Myocyte (in vitro differentiated cells): ENCODE measurements at regions not wholly inside any gene's neighbourhood (a gene's known extent, or its start where the extent isn't known, plus 50 kb on each side); places are given as distances from the start of the nearest gene placed in this dataset.

Experiments
- DNase-seq: peaks from one replicate; pipeline ENCODE4 v3.0.0-alpha.2; 2012; ENCODE audit warnings: low read depth

GRCh38 chr2:138871312-138871711, 91.1 kb upstream of the NXPH2 start:
- DNase-seq: no peak

- DNase-seq: no peak
Measured at GRCh38 chr2:138867341-138867740, 87.2 kb upstream of the NXPH2 start.

- DNase-seq: no peak
Measured at GRCh38 chr2:138866797-138867196, 86.6 kb upstream of the NXPH2 start.

- no peak for DNase-seq
Measured at GRCh38 chr2:138853761-138854160, 73.6 kb upstream of the NXPH2 start.

GRCh38 chr2:138853296-138853695, 73.1 kb upstream of the NXPH2 start:
- DNase-seq: no peak

GRCh38 chr2:138846216-138846821, 66.1 kb upstream of the NXPH2 start:
- peak; percentile 15 for DNase-seq

- no peak for DNase-seq
Measured at GRCh38 chr2:138842341-138842740, 62.2 kb upstream of the NXPH2 start.

- no peak for DNase-seq
Measured at GRCh38 chr2:138841459-138841858, 61.3 kb upstream of the NXPH2 start.

- no peak for DNase-seq
Measured at GRCh38 chr2:138838851-138839620, 58.8 kb upstream of the NXPH2 start.

- DNase-seq: no peak
Measured at GRCh38 chr2:138831691-138832090, 51.5 kb upstream of the NXPH2 start.

GRCh38 chr2:138831154-138831553, 51.0 kb upstream of the NXPH2 start:
- no peak for DNase-seq

GRCh38 chr2:138830547-138830946, 50.4 kb upstream of the NXPH2 start:
- DNase-seq: no peak
